ENCODE measurements at regions not wholly inside any gene's neighbourhood (a gene's known extent, or its start where the extent isn't known, plus 50 kb on each side); places are given as distances from the start of the nearest gene placed in this dataset.

DNA sequence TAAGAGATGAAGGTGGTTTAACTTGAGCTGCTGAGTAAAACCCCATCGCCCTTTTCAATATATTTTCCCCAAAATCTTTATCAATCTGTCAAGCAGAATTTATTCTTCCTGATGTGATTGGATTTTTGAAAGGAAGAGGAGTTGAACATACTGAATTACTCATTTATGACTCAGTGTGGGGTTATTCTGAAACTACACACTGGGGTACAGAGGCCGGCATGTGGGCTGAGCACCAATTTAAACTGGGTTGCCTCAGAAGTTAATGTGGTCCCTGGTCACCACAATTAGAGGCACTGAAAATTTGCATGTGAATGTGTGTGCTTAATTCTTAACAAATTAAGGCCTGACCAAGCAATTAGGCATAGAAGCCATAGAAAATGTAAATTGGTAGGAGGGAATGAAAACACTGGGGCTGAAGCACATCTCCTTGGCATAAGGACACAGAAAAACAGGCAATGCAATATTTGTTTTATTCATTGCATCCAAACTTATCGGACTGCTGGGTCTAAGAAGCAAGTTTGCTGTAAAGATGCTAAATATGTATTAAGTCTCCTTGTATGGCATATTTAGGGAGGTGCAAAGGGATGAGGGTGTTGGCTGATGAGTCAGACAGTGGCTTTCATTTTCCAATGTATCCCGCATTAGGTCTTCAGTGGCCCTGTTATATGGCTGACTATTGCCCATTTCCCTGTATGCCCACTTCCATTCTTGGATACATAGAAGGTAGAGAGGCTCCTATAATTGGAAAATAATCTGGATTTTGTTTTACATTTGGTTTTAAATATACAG is 170.9 kb downstream of the IL15 start:
- H3K4me1 ChIP-seq, result no peaks in the 10 kb centered on the region
- no peak overlapping the region for H3K9ac ChIP-seq
- no peak overlapping the region for H3K27ac ChIP-seq
- no peaks in the 10 kb centered on the region for H4K20me1 ChIP-seq
- H3K9me3 ChIP-seq (replicated peaks in 1 of 11), result no peaks in the 10 kb centered on the region
- no peak overlapping the region for H3K4me3 ChIP-seq
- H3K4me2 ChIP-seq, result no peak overlapping the region
- TF ChIP-seq Cebpa-rat (IDR thresholded peaks at IDR 0.05), result no peak
- H3K27me3 ChIP-seq, result no peaks in the 10 kb centered on the region
- H3K36me3 ChIP-seq, result no peaks in the 10 kb centered on the region

DNA sequence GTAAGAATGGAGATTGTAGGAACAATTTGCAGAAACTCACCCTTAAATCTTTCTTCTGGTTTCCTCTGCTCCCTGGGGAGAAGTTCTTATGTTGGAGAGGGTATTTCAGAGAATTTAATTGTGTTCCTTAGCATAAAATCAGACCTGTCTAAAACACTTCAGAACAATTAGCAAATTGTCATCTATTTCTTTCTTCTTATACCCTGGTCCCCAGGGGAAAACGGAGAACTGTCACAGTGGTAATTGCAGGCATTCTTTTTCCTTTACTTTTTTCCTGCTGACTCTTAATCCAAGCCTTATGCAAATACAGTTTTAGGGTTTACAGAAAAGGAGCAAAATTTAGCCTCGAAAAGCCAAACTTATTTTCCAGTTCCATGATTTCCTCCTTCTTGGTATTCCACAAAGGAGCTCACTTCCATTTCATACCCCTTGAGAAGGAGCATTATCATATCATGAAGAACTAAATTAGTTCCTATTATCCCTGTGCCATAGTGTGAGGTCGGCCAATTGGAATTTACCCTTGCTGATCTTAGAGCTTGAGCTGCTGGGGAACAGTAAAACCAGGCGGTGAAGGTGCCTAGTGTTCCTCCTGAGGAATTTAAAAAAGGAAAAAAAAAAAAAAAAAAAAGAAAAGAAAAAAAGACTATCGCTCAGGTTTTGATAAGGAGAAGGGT is 173.8 kb downstream of the IL15 start:
- H3K4me1 ChIP-seq, result no peaks in the 10 kb centered on the region
- H3K27ac ChIP-seq, result no peak overlapping the region
- no peak for TF ChIP-seq Cebpa-rat (IDR thresholded peaks at IDR 0.05)
- H4K20me1 ChIP-seq, result no peaks in the 10 kb centered on the region
- H3K9ac ChIP-seq, result no peak overlapping the region
- H3K9me3 ChIP-seq (replicated peaks in 1 of 11), result no peaks in the 10 kb centered on the region
- H3K4me3 ChIP-seq, result no peak overlapping the region
- H3K4me2 ChIP-seq, result no peak overlapping the region
- H3K36me3 ChIP-seq, result no peaks in the 10 kb centered on the region
- H3K27me3 ChIP-seq, result no peaks in the 10 kb centered on the region

DNA sequence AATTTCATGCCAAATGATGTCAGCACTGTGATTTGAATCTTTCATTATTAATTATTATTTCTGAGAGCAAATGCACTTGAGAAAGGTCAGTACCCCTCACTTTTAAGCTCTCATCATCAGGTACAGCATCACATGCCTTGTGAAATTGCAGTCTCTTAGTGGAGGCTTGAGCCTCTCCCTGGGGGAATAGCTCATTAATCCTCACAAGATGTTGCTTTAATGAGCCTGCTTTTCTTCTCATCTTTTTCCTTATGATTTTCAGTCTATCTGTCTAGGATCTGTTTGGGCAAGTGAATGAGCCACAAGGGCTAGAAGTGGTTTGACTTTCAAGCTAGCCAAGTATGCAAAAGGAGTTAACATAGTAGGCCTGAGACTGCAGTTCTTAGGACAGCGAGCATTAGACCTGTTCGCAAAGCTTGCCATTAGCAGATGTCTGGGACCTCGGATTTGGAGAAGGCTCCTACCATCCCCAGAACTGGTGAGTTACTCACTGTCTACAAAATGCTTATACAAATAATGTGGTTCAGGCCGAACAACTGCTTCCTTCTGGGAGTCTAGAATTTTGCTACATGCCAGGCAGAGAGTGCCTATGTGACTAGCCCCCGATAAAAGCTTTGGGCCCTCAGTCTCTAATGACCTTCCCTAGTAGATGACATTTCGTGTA is 174.5 kb downstream of the IL15 start:
- Histone ChIP-seq H3K4me1 (peaks cover 0 to 6% (median 0%) of the 10 kb centered on the region in 10 experiments; a peak in 5 of 20 replicates), H3K27ac (no peak overlapping the region), H3K9ac (no peak overlapping the region), H3K27me3 (no peaks in the 10 kb centered on the region), H3K4me2 (no peak overlapping the region), H3K4me3 (no peak overlapping the region), H3K36me3 (no peaks in the 10 kb centered on the region), H4K20me1 (no peaks in the 10 kb centered on the region), H3K9me3 (replicated peaks in 1 of 11) (no peaks in the 10 kb centered on the region)
- no peak for TF ChIP-seq Cebpa-rat (IDR thresholded peaks at IDR 0.05)

DNA sequence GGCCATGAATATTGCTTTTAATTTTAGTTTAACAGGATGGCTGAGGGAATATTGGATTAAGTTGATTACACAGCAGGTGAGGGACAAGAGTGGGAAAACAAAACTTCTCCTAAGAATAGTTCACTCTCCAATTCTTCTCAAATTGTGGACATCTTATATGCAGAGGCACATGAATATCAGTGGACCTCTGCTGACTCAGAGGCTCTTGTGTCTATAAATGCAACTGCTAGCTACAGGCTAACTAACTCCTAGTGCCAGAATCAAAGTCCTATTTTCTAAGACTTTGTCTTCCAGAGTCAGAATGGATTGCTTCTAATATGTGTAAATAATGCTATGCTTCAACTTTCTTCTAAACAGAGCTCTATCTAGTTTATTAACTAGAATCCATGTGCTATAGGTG is 175.8 kb downstream of the IL15 start:
- no peak overlapping the region for H3K4me2 ChIP-seq
- no peak for TF ChIP-seq Cebpa-rat (IDR thresholded peaks at IDR 0.05)

DNA sequence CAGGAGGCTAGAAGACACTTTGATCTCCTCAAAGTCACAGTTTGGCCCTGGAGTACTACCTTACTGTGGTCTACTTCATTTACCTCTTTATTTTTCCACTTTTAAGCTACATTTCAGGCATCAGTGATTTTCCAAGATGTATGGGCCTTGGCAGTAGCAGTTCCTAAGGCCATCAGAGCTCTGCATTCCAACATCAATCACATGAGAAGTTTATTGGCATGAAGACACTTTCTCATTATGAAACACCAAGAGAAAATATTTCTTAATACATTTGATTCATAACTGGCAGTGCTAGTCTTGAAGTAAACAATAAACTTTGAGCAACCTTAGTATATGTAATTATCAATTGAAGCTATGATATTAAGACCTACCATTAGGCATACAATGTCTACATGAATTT is 178.1 kb downstream of the IL15 start:
- no peak overlapping the region for H3K9ac ChIP-seq
- no peaks in the 10 kb centered on the region for H4K20me1 ChIP-seq
- H3K9me3 ChIP-seq (replicated peaks in 1 of 11), result no peaks in the 10 kb centered on the region
- no peak overlapping the region for H3K4me2 ChIP-seq
- H3K4me1 ChIP-seq, result peaks cover 0 to 8% (median 0%) of the 10 kb centered on the region in 10 experiments; a peak in 5 of 20 replicates
- H3K27me3 ChIP-seq, result no peaks in the 10 kb centered on the region
- TF ChIP-seq Cebpa-rat (IDR thresholded peaks at IDR 0.05), result no peak
- no peak overlapping the region for H3K4me3 ChIP-seq
- no peak overlapping the region for H3K27ac ChIP-seq
- no peaks in the 10 kb centered on the region for H3K36me3 ChIP-seq

More for the DNA sequence above, 175.8 kb downstream of the IL15 start:
- Histone ChIP-seq H3K4me3 (no peak overlapping the region), H3K9ac (no peak overlapping the region), H4K20me1 (no peaks in the 10 kb centered on the region), H3K27ac (no peak overlapping the region), H3K4me1 (peaks cover 0 to 8% (median 0%) of the 10 kb centered on the region in 10 experiments; a peak in 5 of 20 replicates), H3K27me3 (no peaks in the 10 kb centered on the region), H3K36me3 (no peaks in the 10 kb centered on the region), H3K9me3 (replicated peaks in 1 of 11) (no peaks in the 10 kb centered on the region)

DNA sequence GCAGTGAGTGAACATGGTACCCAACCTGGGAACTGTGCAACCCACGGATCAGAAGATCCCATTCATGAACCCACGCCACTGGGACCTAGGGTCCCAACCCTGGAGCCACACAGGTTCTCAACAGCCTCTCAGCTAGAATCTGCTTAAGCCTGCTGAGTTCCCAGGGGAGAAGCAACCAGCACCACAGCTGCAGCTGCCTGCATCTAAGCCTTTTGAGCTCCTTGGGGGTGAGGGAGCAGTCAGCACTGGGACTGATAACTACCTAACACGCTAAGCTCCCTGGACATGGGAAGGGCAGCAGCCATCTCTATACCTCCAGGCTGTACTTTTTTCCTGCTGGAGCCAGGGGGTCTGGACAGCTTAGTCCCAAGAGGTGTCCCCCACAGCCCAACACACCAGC is 179.3 kb downstream of the IL15 start:
- Histone ChIP-seq H3K4me3 (no peak overlapping the region), H3K27me3 (no peaks in the 10 kb centered on the region), H3K27ac (no peak overlapping the region), H3K4me2 (peak overlapping the region in 3 of 11 experiments; percentile 13 to 34 (median 17); a peak in 5 of 22 replicates), H3K36me3 (no peaks in the 10 kb centered on the region), H3K4me1 (peaks cover 0 to 8% (median 0%) of the 10 kb centered on the region in 10 experiments; a peak in 5 of 20 replicates), H4K20me1 (no peaks in the 10 kb centered on the region), H3K9me3 (replicated peaks in 1 of 11) (no peaks in the 10 kb centered on the region), H3K9ac (no peak overlapping the region)
- no peak for TF ChIP-seq Cebpa-rat (IDR thresholded peaks at IDR 0.05)

DNA sequence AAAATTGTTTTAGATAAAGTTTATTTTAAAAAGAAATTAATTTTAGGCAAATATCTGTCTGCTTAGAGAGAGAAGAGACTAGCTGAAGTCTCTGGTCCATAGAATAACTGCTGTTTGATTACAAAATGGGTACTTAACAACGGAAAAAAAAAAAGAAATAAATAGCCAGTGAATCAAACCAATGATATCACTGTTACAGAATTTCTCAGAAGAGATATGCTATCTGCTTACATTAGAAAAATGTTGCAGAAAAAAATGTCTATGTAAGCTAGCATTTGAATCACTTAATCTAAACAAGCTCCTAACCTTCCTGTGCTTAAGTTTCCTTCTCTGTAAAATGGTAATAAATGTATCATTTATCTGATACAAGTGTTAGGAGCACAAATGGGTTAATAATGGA is 189.9 kb downstream of the IL15 start:
- Histone ChIP-seq H3K4me1 (peaks cover 0 to 11% (median 0%) of the 10 kb centered on the region in 10 experiments; a peak in 3 of 20 replicates), H3K4me2 (no peak overlapping the region), H3K9ac (no peak overlapping the region), H3K36me3 (no peaks in the 10 kb centered on the region), H4K20me1 (no peaks in the 10 kb centered on the region), H3K4me3 (no peak overlapping the region), H3K27me3 (no peaks in the 10 kb centered on the region), H3K9me3 (replicated peaks in 1 of 11) (no peaks in the 10 kb centered on the region), H3K27ac (no peak overlapping the region)
- no peak for TF ChIP-seq Cebpa-rat (IDR thresholded peaks at IDR 0.05)

DNA sequence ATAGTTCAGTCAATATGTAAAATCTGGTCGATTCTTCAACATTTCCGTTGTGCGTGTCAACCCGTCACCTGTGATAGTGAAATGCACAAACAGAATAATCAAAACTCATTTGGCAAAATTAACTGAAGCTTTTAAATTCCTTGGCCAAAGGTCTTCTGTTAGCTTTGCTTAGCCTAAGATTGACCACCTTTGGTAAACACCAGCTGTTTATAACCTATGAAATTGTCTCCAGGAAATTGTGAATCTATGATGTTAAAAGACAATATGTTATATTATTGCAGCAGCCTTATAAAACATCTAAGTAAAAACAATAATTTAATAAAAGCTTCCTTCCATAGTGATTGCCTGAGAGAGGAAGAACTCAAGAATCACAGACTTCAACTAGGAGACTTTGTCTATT is 196.8 kb downstream of the IL15 start:
- Histone ChIP-seq H3K27me3 (no peaks in the 10 kb centered on the region), H3K9ac (no peak overlapping the region), H3K4me3 (no peak overlapping the region), H3K27ac (no peak overlapping the region), H3K9me3 (replicated peaks in 1 of 11) (peaks cover 0 to 8% (median 6%) of the 10 kb centered on the region in 11 experiments; a peak in 13 of 22 replicates), H4K20me1 (no peaks in the 10 kb centered on the region), H3K4me2 (no peak overlapping the region), H3K36me3 (no peaks in the 10 kb centered on the region), H3K4me1 (peaks cover 0 to 11% (median 0%) of the 10 kb centered on the region in 10 experiments; a peak in 3 of 20 replicates)
- TF ChIP-seq Cebpa-rat (IDR thresholded peaks at IDR 0.05), result no peak

DNA sequence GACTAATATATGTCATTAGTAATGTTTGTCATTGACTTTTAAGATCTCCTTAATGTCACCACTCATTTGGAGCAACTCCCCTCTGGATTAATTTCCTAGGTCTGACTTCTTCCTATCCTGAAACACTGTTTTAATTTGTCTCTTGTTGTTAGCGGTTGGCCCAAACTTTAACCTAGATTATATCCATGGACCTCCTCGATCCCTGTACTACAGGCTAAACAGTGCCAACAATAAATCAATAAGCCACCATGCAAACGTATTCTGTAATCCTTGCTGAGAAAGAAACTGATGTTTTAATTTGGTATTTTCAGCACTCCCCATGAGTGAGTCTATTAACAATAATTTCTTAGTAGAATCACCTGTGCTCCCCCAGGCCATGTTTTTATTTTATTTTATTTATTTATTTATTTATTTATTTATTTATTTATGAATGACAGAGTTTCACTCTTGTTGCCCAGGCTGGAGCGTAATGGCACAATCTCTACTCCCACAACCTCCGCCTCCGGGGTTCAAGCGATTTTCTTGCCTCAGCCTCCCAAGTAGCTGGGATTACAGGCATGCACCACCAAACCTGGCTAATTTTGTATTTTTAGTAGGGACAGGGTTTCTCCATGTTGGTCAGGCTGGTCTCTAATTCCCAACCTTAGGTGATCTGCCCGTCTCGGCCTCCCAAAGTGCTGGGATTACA is 204.1 kb downstream of the IL15 start:
- TF ChIP-seq Cebpa-rat (IDR thresholded peaks at IDR 0.05), result no peak
- H3K27ac ChIP-seq, result no peak overlapping the region
- no peak overlapping the region for H3K4me3 ChIP-seq
- H3K4me1 ChIP-seq, result no peaks in the 10 kb centered on the region
- H3K9me3 ChIP-seq (replicated peaks in 1 of 11), result no peaks in the 10 kb centered on the region
- H3K4me2 ChIP-seq, result no peak overlapping the region
- H3K9ac ChIP-seq, result no peak overlapping the region
- no peaks in the 10 kb centered on the region for H3K36me3 ChIP-seq
- H3K27me3 ChIP-seq, result no peaks in the 10 kb centered on the region
- no peaks in the 10 kb centered on the region for H4K20me1 ChIP-seq

Data from BLaER1 treated with 17β-estradiol and CSF1 and Interleukin-3, amounts not matched to agents 10 nM and 100 nM (cell line).